ENCODE measurements at regions not wholly inside any gene's neighbourhood (a gene's known extent, or its start where the extent isn't known, plus 50 kb on each side); places are given as distances from the start of the nearest gene placed in this dataset.

GRCh38 chr6:140758169-140758877 is 1374.4 kb upstream of the GJE1 start:
- no peak for ATAC-seq (ENCODE audit: low FRiP score)
- TF ChIP-seq, protein P1, sequence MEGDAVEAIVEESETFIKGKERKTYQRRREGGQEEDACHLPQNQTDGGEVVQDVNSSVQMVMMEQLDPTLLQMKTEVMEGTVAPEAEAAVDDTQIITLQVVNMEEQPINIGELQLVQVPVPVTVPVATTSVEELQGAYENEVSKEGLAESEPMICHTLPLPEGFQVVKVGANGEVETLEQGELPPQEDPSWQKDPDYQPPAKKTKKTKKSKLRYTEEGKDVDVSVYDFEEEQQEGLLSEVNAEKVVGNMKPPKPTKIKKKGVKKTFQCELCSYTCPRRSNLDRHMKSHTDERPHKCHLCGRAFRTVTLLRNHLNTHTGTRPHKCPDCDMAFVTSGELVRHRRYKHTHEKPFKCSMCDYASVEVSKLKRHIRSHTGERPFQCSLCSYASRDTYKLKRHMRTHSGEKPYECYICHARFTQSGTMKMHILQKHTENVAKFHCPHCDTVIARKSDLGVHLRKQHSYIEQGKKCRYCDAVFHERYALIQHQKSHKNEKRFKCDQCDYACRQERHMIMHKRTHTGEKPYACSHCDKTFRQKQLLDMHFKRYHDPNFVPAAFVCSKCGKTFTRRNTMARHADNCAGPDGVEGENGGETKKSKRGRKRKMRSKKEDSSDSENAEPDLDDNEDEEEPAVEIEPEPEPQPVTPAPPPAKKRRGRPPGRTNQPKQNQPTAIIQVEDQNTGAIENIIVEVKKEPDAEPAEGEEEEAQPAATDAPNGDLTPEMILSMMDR (IDR thresholded peaks at IDR 0.05): no peak
- DNase-seq (ENCODE audit: low spot score): no peak

DNA sequence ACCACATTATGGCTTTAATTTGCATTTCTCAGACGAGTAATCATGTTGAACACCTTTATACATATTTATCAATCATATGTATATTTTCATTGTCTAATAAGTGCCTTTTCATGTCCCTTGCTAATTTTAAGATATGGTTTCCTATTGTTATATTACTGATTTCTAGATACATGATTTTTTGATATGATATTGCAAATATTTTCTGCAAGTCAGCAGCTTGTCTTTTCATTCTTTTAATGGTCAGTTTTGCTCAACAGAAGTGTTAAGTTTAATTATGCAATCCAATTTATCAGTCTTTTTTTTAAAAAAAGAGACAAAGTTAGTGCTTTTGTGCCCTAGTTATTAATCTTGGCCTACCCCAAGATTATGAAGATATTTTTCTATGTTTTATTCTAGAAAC is 1377.8 kb upstream of the CITED2 start:
- TF ChIP-seq, protein P1 (IDR thresholded peaks at IDR 0.05): no peak
- no peak for ATAC-seq (ENCODE audit: low FRiP score)

GRCh38 chr6:140747114-140747513 is 1372.7 kb upstream of the CITED2 start:
- TF ChIP-seq, protein P1 (IDR thresholded peaks at IDR 0.05): no peak
- DNase-seq (ENCODE audit: low spot score): no peak
- no peak for ATAC-seq (ENCODE audit: low FRiP score)

More for the DNA sequence above, 1377.8 kb upstream of the CITED2 start:
- no peak for DNase-seq (ENCODE audit: low spot score)

GRCh38 chr6:140744659-140745320 is 1370.3 kb upstream of the CITED2 start:
- no peak for ATAC-seq (ENCODE audit: low FRiP score)
- TF ChIP-seq, protein P1 (IDR thresholded peaks at IDR 0.05): no peak

GRCh38 chr6:140736231-140736630 is 1361.8 kb upstream of the CITED2 start:
- ATAC-seq (ENCODE audit: low FRiP score): no peak
- TF ChIP-seq, protein P1 (IDR thresholded peaks at IDR 0.05): no peak
- no peak for DNase-seq (ENCODE audit: low spot score)

More at GRCh38 chr6:140744659-140745320, 1370.3 kb upstream of the CITED2 start:
- DNase-seq (ENCODE audit: low spot score): no peak

DNA sequence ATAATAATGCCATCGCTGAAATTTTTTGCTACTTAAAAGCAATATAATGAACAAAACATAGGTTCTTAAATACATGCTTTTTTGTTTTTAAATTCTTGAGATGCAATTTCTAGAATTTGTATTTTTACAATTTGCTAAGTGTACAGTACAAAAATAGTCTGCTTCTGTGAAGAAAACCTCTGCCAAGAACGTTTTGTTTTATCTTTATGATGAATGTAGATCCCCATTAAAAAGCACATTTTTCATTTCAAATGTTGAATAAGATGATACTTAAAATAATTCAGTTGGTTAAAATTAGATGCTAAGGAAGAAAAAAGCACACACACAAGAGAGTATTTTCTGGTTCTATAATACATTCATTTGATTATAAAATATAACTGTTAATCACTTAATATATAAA is 1358.5 kb upstream of the CITED2 start:
- TF ChIP-seq, protein P1 (IDR thresholded peaks at IDR 0.05): no peak
- ATAC-seq (ENCODE audit: low FRiP score) (no peak), DNase-seq (ENCODE audit: low spot score) (no peak)

- no peak for ATAC-seq (ENCODE audit: low FRiP score)
- TF ChIP-seq, protein P1 (IDR thresholded peaks at IDR 0.05): no peak
- no peak for DNase-seq (ENCODE audit: low spot score)
Measured at GRCh38 chr6:140732155-140732554, 1357.7 kb upstream of the CITED2 start.
